ENCODE measurements at regions not wholly inside any gene's neighbourhood (a gene's known extent, or its start where the extent isn't known, plus 50 kb on each side); places are given as distances from the start of the nearest gene placed in this dataset.

- TF ChIP-seq CTCF (IDR thresholded peaks at IDR 0.05; ENCODE audit: low read depth, low read length, missing control alignments) = no peak
- no peak overlapping the region for H3K4me3 ChIP-seq (ENCODE audit: low read depth, low read length)
- in situ Hi-C loops (cut with HindIII; ENCODE audit: low sequenced_read_pairs) = no loop called here
- no peak for DNase-seq (ENCODE audit: low read depth)
These were observed 90.4 kb downstream of the CD164 start for GRCh38 chr6:109291902-109292301.

DNA sequence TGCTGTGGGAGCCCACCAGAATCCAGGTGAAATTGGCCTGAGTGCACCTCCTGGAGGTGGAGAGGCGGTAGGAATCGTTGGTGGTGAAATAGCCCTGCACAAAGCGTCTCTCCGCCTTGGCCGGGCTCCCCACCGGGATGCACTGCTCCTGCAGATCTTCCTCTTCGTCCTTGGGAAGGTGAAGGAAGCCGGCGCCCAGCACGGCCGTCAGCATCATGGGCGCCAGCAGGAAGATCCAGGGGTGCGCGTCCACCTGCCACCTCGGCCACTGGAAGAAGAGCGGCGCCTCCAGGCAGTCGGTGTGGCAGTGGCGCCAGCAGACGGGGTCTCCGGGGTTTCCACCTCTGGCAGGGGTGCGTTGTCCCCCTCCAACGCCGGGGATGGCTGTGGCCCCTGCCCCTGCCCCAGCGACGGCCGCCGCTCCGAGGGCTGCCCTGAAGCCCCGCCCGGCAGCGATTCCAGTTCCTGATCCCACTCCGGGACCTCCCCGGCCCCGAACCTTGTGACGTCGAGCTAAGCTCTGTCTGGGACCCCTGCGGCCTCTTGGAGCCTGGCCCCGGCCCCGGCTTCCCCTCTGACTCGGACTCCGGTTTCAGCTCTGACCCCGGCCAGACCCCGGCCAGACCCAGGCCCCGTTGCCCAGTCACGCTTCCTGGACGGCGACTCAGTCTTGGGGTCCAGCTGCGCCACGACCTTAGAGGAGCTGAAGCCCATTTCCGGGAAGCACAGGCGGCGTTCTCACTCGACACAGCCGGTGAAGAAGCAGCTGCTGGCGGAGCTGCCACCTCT is 91.9 kb downstream of the CD164 start:
- H3K4me3 ChIP-seq (ENCODE audit: low read depth, low read length) = no peak overlapping the region
- TF ChIP-seq CTCF (IDR thresholded peaks at IDR 0.05; ENCODE audit: low read depth, low read length, missing control alignments) = no peak
- in situ Hi-C loops (cut with HindIII; ENCODE audit: low sequenced_read_pairs) = no loop called here
- no peak for DNase-seq (ENCODE audit: low read depth)

DNA sequence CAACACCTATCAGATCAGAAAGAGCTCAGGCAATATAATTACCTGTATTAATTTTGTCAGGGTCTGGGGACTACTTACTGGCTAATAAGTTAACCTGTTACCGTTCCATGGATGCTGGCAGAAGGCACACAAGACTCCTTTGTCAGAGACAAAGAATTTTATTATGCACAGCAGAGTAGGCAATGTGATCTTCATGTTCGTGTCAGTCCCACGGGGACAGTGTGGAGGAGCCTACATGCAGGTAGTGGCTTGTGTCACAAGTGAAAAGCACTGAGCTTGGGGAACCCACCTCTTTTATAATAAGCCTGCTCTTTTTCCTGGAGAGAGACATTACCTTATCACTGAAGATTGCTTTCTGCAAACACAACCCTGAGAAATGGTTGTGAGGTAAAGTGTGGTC is 96.9 kb downstream of the CD164 start:
- H3K4me3 ChIP-seq (ENCODE audit: low read depth, low read length) = no peak overlapping the region
- no peak for TF ChIP-seq CTCF (IDR thresholded peaks at IDR 0.05; ENCODE audit: low read depth, low read length, missing control alignments)
- DNase-seq (ENCODE audit: low read depth) = no peak
- in situ Hi-C loops (cut with HindIII; ENCODE audit: low sequenced_read_pairs) = no loop called here

GRCh38 chr6:109284675-109285074 is 97.6 kb downstream of the CD164 start:
- H3K4me3 ChIP-seq (ENCODE audit: low read depth, low read length) = no peak overlapping the region
- TF ChIP-seq CTCF (IDR thresholded peaks at IDR 0.05; ENCODE audit: low read depth, low read length, missing control alignments) = no peak
- DNase-seq (ENCODE audit: low read depth) = no peak
- in situ Hi-C loops (cut with HindIII; ENCODE audit: low sequenced_read_pairs) = no loop called here

- in situ Hi-C loops (cut with HindIII; ENCODE audit: low sequenced_read_pairs) = no loop called here
- TF ChIP-seq CTCF (IDR thresholded peaks at IDR 0.05; ENCODE audit: low read depth, low read length, missing control alignments) = no peak
These were observed 99.5 kb downstream of the CD164 start for GRCh38 chr6:109282756-109283155.

GRCh38 chr6:109279628-109280027 is 102.6 kb downstream of the CD164 start:
- in situ Hi-C loops (cut with HindIII; ENCODE audit: low sequenced_read_pairs) = no loop called here
- no peak for DNase-seq (ENCODE audit: low read depth)
- no peak for TF ChIP-seq CTCF (IDR thresholded peaks at IDR 0.05; ENCODE audit: low read depth, low read length, missing control alignments)

More at GRCh38 chr6:109282756-109283155, 99.5 kb downstream of the CD164 start:
- DNase-seq (ENCODE audit: low read depth) = no peak
- no peak overlapping the region for H3K4me3 ChIP-seq (ENCODE audit: low read depth, low read length)

More at GRCh38 chr6:109279628-109280027, 102.6 kb downstream of the CD164 start:
- no peak overlapping the region for H3K4me3 ChIP-seq (ENCODE audit: low read depth, low read length)

All from astrocyte of the cerebellum (primary cell).